ENCODE measurements at regions not wholly inside any gene's neighbourhood (a gene's known extent, or its start where the extent isn't known, plus 50 kb on each side); places are given as distances from the start of the nearest gene placed in this dataset.
"Not testable (repeated sequence)": the region's sequence is repeated elsewhere in the genome, so short reads cannot be mapped to it uniquely, and the experiment has no call there.

DNA sequence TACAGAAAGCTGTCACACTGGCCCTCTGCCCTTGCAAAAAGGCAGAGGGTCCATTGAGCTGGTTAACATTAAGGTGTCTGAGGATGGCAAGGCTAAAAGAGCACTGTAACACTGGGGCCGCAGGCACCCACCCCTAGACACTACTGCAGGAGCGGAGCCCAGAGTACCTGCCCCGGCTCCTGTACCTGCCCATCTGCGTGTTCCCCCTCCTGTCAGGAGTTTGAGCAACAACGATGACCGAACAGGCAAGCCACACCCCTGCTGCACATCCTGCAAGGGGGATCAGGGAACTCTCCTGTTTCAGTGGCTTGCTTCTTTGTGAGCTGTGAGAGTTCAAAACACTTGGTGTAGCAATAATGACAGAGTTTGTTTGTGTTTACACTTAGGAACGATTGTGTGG is 117.4 kb upstream of the STARD13 start:
- no peaks in the 10 kb centered on the region for H3K36me3 ChIP-seq (ENCODE audit: insufficient read depth, insufficient read length, low read length)
- no peak overlapping the region for H3K9ac ChIP-seq (ENCODE audit: insufficient read length, low read depth)
- H3K9me3 ChIP-seq (ENCODE audit: insufficient read depth, low read length): no peaks in the 10 kb centered on the region
- no peak for TF ChIP-seq YY1 (IDR thresholded peaks at IDR 0.05; ENCODE audit: insufficient read depth, insufficient read length)
- H3K4me1 ChIP-seq (ENCODE audit: insufficient read depth, insufficient read length): no peaks in the 10 kb centered on the region
- no peak overlapping the region for H3K4me3 ChIP-seq (ENCODE audit: insufficient read length, low read depth)
- no peaks in the 10 kb centered on the region for H3K27me3 ChIP-seq (ENCODE audit: insufficient read depth, insufficient read length)
- no peak for DNase-seq (ENCODE audit: low read depth, low spot score)

GRCh38 chr13:33403807-33404362 is 118.3 kb upstream of the STARD13 start:
- Histone ChIP-seq H3K9me3 (ENCODE audit: insufficient read depth, low read length) (no peaks in the 10 kb centered on the region), H3K4me3 (ENCODE audit: insufficient read length, low read depth) (no peak overlapping the region), H3K9ac (ENCODE audit: insufficient read length, low read depth) (no peak overlapping the region), H3K4me1 (ENCODE audit: insufficient read depth, insufficient read length) (no peaks in the 10 kb centered on the region), H3K27me3 (ENCODE audit: insufficient read depth, insufficient read length) (no peaks in the 10 kb centered on the region), H3K36me3 (ENCODE audit: insufficient read depth, insufficient read length, low read length) (no peaks in the 10 kb centered on the region)
- TF ChIP-seq YY1 (IDR thresholded peaks at IDR 0.05; ENCODE audit: insufficient read depth, insufficient read length) (no peak), SUZ12 (IDR thresholded peaks at IDR 0.05; ENCODE audit: extremely low read depth, insufficient read depth, insufficient read length) (no peak), ZNF274 (IDR thresholded peaks at IDR 0.05; ENCODE audit: low read depth, low read length) (no peak)
- DNase-seq (ENCODE audit: low read depth, low spot score): no peak

DNA sequence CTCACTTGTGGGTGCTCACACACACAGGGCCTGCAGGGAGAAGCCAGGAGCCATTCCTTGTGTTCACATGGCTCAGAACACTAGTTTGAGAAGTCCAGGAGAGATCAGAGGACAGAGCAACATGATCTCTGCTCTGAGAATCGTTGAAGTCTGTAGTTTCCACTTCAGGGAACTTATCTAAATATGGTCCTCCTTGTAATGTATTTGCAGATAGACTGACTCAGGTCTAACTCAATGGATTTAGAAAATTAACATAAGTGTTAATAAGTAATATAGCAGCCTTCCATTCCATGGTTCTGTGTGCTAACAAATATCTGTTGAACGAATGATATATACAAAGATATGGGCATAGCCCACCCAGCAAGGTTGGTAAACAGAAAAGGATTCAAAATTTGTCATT is 119.8 kb upstream of the STARD13 start:
- Histone ChIP-seq H3K4me1 (ENCODE audit: insufficient read depth, insufficient read length) (no peaks in the 10 kb centered on the region), H3K4me3 (ENCODE audit: insufficient read length, low read depth) (no peak overlapping the region), H3K9me3 (ENCODE audit: insufficient read depth, low read length) (no peaks in the 10 kb centered on the region), H3K36me3 (ENCODE audit: insufficient read depth, insufficient read length, low read length) (no peaks in the 10 kb centered on the region), H3K9ac (ENCODE audit: insufficient read length, low read depth) (no peak overlapping the region), H3K27me3 (ENCODE audit: insufficient read depth, insufficient read length) (no peaks in the 10 kb centered on the region)
- no peak for DNase-seq (ENCODE audit: low read depth, low spot score)
- no peak for TF ChIP-seq SUZ12 (IDR thresholded peaks at IDR 0.05; ENCODE audit: extremely low read depth, insufficient read depth, insufficient read length)

DNA sequence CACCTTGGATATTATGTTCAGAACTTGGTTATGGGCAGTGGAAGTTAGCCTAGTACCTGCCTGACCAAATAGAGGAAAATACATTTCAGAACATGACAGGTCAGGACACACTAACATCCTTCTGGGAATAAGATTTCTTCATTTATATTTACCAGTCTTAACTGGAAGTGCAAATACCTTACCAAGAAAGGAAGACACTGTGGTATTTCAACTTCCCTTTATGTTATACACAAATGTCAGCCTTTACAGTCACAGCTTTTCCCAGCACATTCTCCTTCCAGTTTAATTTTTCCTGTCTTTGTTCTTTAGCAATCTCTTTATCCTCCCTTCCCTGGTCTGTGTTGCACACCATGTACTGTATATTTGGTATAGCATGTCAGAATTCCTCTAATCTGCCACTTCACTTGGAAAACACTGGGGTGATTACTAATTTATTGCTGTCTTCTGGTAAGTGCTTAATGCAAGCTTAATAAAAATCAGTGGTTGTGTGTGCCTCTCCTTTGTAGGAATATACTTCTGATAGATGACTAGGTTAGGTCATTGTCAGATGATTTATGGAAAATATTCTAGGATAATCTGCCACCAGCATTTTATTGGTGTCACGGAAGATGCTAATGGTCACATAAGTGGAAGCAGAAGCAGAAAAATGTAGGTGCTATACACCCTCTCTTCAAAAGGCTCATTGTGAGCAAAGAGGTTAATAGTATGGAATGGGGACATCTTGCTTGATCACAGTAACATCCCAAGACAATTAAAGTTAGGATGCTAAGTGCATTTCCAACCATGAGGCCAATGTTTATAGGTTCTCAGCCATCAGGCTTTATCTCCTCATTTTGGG is 124.3 kb upstream of the STARD13 start:
- H3K36me3 ChIP-seq (ENCODE audit: insufficient read depth, insufficient read length, low read length): no peaks in the 10 kb centered on the region
- no peaks in the 10 kb centered on the region for H3K9me3 ChIP-seq (ENCODE audit: insufficient read depth, low read length)
- H3K4me1 ChIP-seq (ENCODE audit: insufficient read depth, insufficient read length): no peaks in the 10 kb centered on the region
- H3K9ac ChIP-seq (ENCODE audit: insufficient read length, low read depth): no peak overlapping the region
- H3K4me3 ChIP-seq (ENCODE audit: insufficient read length, low read depth): no peak overlapping the region
- peak; percentile 6 for DNase-seq (ENCODE audit: low read depth, low spot score)
- no peaks in the 10 kb centered on the region for H3K27me3 ChIP-seq (ENCODE audit: insufficient read depth, insufficient read length)
- no peak for TF ChIP-seq SUZ12 (IDR thresholded peaks at IDR 0.05; ENCODE audit: extremely low read depth, insufficient read depth, insufficient read length)
- no peak for TF ChIP-seq YY1 (IDR thresholded peaks at IDR 0.05; ENCODE audit: insufficient read depth, insufficient read length)
- TF ChIP-seq ZNF274 (IDR thresholded peaks at IDR 0.05; ENCODE audit: low read depth, low read length): no peak

- Histone ChIP-seq H3K27me3 (ENCODE audit: insufficient read depth, insufficient read length) (no peaks in the 10 kb centered on the region), H3K9ac (ENCODE audit: insufficient read length, low read depth) (no peak overlapping the region), H3K4me3 (ENCODE audit: insufficient read length, low read depth) (no peak overlapping the region), H3K9me3 (ENCODE audit: insufficient read depth, low read length) (no peaks in the 10 kb centered on the region), H3K36me3 (ENCODE audit: insufficient read depth, insufficient read length, low read length) (no peaks in the 10 kb centered on the region), H3K4me1 (ENCODE audit: insufficient read depth, insufficient read length) (no peaks in the 10 kb centered on the region)
- TF ChIP-seq SUZ12 (IDR thresholded peaks at IDR 0.05; ENCODE audit: extremely low read depth, insufficient read depth, insufficient read length): no peak
- no peak for TF ChIP-seq YY1 (IDR thresholded peaks at IDR 0.05; ENCODE audit: insufficient read depth, insufficient read length)
- TF ChIP-seq ZNF274 (IDR thresholded peaks at IDR 0.05; ENCODE audit: low read depth, low read length): no peak
- DNase-seq (ENCODE audit: low read depth, low spot score): no peak
Observed at GRCh38 chr13:33410619-33411018, 125.1 kb upstream of the STARD13 start.

DNA sequence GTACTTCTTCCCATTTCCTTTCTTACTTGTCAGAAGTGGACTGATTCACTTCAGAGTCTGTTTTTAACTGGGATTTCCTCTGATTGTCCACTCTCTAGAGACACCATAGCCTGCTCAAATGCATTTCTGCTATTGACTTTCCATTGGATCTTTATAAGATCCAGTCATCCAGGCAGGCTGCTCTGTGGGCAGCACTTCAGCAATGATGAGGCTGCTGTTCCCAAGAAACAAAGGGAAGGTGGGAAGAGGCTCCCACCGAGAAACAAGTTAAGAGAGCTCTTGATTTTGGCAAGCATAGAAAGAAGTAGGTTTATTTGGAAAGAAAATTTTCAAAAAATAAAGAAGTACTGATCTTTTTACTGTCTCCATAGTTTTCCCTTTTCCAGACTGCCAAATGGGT is 125.8 kb upstream of the STARD13 start:
- H3K4me1 ChIP-seq (ENCODE audit: insufficient read depth, insufficient read length): no peaks in the 10 kb centered on the region
- H3K9me3 ChIP-seq (ENCODE audit: insufficient read depth, low read length): no peaks in the 10 kb centered on the region
- no peak overlapping the region for H3K9ac ChIP-seq (ENCODE audit: insufficient read length, low read depth)
- no peak overlapping the region for H3K4me3 ChIP-seq (ENCODE audit: insufficient read length, low read depth)
- no peak for DNase-seq (ENCODE audit: low read depth, low spot score)
- H3K27me3 ChIP-seq (ENCODE audit: insufficient read depth, insufficient read length): no peaks in the 10 kb centered on the region
- TF ChIP-seq ZNF274 (IDR thresholded peaks at IDR 0.05; ENCODE audit: low read depth, low read length): no peak
- no peak for TF ChIP-seq SUZ12 (IDR thresholded peaks at IDR 0.05; ENCODE audit: extremely low read depth, insufficient read depth, insufficient read length)
- no peak for TF ChIP-seq YY1 (IDR thresholded peaks at IDR 0.05; ENCODE audit: insufficient read depth, insufficient read length)
- H3K36me3 ChIP-seq (ENCODE audit: insufficient read depth, insufficient read length, low read length): no peaks in the 10 kb centered on the region

DNA sequence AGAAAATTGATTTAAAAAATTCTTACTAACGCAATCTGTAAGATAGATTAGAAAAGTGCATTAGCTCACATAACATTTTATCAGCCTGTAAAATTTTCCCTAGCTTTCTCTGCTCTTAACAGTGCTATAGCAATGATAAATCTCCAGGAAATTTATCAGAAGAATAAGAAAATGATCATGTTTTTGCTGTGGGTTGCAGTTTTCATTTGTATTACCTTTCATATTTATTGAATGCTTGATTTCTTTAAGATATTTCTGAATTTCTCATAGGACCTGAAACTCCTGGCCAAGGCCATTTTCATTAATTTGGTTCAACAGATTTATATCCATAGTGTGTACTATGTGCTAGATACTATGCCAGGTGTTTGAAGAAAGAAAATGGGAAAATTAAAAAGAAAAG is 130.3 kb upstream of the STARD13 start:
- Histone ChIP-seq H3K9me3 (ENCODE audit: insufficient read depth, low read length) (no peaks in the 10 kb centered on the region), H3K9ac (ENCODE audit: insufficient read length, low read depth) (no peak overlapping the region), H3K4me1 (ENCODE audit: insufficient read depth, insufficient read length) (no peaks in the 10 kb centered on the region), H3K36me3 (ENCODE audit: insufficient read depth, insufficient read length, low read length) (no peaks in the 10 kb centered on the region), H3K4me3 (ENCODE audit: insufficient read length, low read depth) (no peak overlapping the region), H3K27me3 (ENCODE audit: insufficient read depth, insufficient read length) (no peaks in the 10 kb centered on the region)
- TF ChIP-seq SUZ12 (IDR thresholded peaks at IDR 0.05; ENCODE audit: extremely low read depth, insufficient read depth, insufficient read length) (no peak), ZNF274 (IDR thresholded peaks at IDR 0.05; ENCODE audit: low read depth, low read length) (no peak), YY1 (IDR thresholded peaks at IDR 0.05; ENCODE audit: insufficient read depth, insufficient read length) (no peak)
- no peak for DNase-seq (ENCODE audit: low read depth, low spot score)

- H3K36me3 ChIP-seq (ENCODE audit: insufficient read depth, insufficient read length, low read length); H3K9ac ChIP-seq (ENCODE audit: insufficient read length, low read depth); DNase-seq (ENCODE audit: low read depth, low spot score); H3K9me3 ChIP-seq (ENCODE audit: insufficient read depth, low read length); H3K27me3 ChIP-seq (ENCODE audit: insufficient read depth, insufficient read length); H3K4me3 ChIP-seq (ENCODE audit: insufficient read length, low read depth); H3K4me1 ChIP-seq (ENCODE audit: insufficient read depth, insufficient read length): not testable (repeated sequence)
Observed at GRCh38 chr13:33418224-33418953, 132.8 kb upstream of the STARD13 start.

DNA sequence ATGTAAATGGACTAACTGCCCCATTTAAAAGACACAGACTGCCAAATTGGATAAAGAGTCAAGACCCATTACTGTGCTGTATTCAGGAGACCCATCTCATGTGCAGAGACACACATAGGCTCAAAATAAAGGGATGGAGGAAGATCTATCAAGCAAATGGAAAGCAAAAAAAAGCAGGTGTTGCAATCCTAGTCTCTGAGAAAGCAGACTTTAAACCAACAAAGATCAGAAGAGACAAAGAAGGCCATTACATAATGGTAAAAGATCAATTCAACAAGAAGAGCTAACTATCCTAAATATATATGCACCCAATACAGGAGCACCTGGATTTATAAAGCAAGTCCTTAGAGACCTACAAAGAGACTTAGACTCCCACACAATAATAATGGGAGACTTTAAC is 134.6 kb upstream of the STARD13 start:
- not testable (repeated sequence) for DNase-seq (ENCODE audit: low read depth, low spot score); H3K27me3 ChIP-seq (ENCODE audit: insufficient read depth, insufficient read length); H3K4me3 ChIP-seq (ENCODE audit: insufficient read length, low read depth); H3K4me1 ChIP-seq (ENCODE audit: insufficient read depth, insufficient read length); H3K36me3 ChIP-seq (ENCODE audit: insufficient read depth, insufficient read length, low read length); H3K9ac ChIP-seq (ENCODE audit: insufficient read length, low read depth); H3K9me3 ChIP-seq (ENCODE audit: insufficient read depth, low read length)

All from NT2/D1 (cell line).